WTC11 (cell line): ENCODE measurements at regions not wholly inside any gene's neighbourhood (a gene's known extent, or its start where the extent isn't known, plus 50 kb on each side); places are given as distances from the start of the nearest gene placed in this dataset.

Source experiments
- ATAC-seq: fragments of 200-7000 bp; cut with Tn5 transposase; 2 replicates; pipeline ENCODE4 v1.10.0; 2021; ENCODE audit warnings: mild to moderate bottlenecking, moderate library complexity
- CTCF ChIA-PET: fragments of 300-600 bp; sonication (Branson Sonifier 250); formaldehyde crosslinking; loops from one replicate; lab custom pipeline; 2021; ENCODE audit warnings: antibody characterized with exemption; lab: Charles Lee
- POLR2A ChIA-PET: fragments of 350-600 bp; sonication (Branson Sonifier 250); formaldehyde crosslinking; loops from one replicate; lab custom pipeline; 2021; ENCODE audit warnings: antibody characterized with exemption; lab: Charles Lee
- DNase-seq: peaks from one replicate; pipeline ENCODE4 v3.0.0; 2021; ENCODE audit warnings: low spot score
- H3K27ac Mint-ChIP-seq: 2 replicates; pipeline ENCODE4 v1.8.0; 2021; ENCODE audit warnings: mixed read lengths
- H3K27me3 Mint-ChIP-seq: 2 replicates; pipeline ENCODE4 v1.8.0; 2021; ENCODE audit warnings: low read depth, mild to moderate bottlenecking, moderate library complexity, mixed read lengths
- H3K36me3 Mint-ChIP-seq: 2 replicates; pipeline ENCODE4 v1.8.0; 2021; ENCODE audit warnings: mixed read lengths
- H3K4me1 Mint-ChIP-seq: 2 replicates; pipeline ENCODE4 v1.8.0; 2022; ENCODE audit warnings: mixed read lengths
- H3K4me3 Mint-ChIP-seq: 2 replicates; pipeline ENCODE4 v1.8.0; 2021; ENCODE audit warnings: mild to moderate bottlenecking, moderate library complexity, mixed read lengths
- H3K9me3 Mint-ChIP-seq: 2 replicates; pipeline ENCODE4 v1.8.0; 2021; ENCODE audit warnings: mixed read lengths
- ATF1 ChIP-seq: sonication (generic); formaldehyde crosslinking; IDR thresholded peaks from 2 replicates; pipeline ENCODE4 v1.8.1; 2023; ENCODE audit warnings: mild to moderate bottlenecking, moderate library complexity, missing genetic modification reagents
- ATF6 ChIP-seq: sonication (generic); formaldehyde crosslinking; IDR thresholded peaks from 2 replicates; pipeline ENCODE4 v1.8.1; 2023; ENCODE audit warnings: mild to moderate bottlenecking, missing genetic modification reagents
- E2F4 ChIP-seq: sonication (generic); formaldehyde crosslinking; IDR thresholded peaks from 2 replicates; pipeline ENCODE4 v1.8.1; 2022; ENCODE audit warnings: low read depth, mild to moderate bottlenecking, moderate library complexity, missing genetic modification reagents, borderline replicate concordance
- E2F5 ChIP-seq: sonication (generic); formaldehyde crosslinking; IDR thresholded peaks from 2 replicates; pipeline ENCODE4 v1.8.1; 2022; ENCODE audit warnings: mild to moderate bottlenecking, moderate library complexity, missing genetic modification reagents
- EMX1 ChIP-seq: fragments of 250-450 bp; sonication (Bioruptor Pico); IDR thresholded peaks from 2 replicates; pipeline ENCODE4 v1.8.0; 2021; ENCODE audit warnings: mild to moderate bottlenecking
- JUN ChIP-seq: sonication (generic); formaldehyde crosslinking; IDR thresholded peaks from 2 replicates; pipeline ENCODE4 v1.8.0; 2023; ENCODE audit warnings: mild to moderate bottlenecking, missing genetic modification reagents
- NR1H2 ChIP-seq: sonication (generic); formaldehyde crosslinking; IDR thresholded peaks from 2 replicates; pipeline ENCODE4 v1.9.0; 2021; ENCODE audit warnings: mild to moderate bottlenecking, moderate library complexity, missing genetic modification reagents
- NR2C2 ChIP-seq: sonication (generic); formaldehyde crosslinking; IDR thresholded peaks from 2 replicates; pipeline ENCODE4 v1.8.0; 2022; ENCODE audit warnings: mild to moderate bottlenecking, missing genetic modification reagents
- SMAD3 ChIP-seq: sonication (generic); formaldehyde crosslinking; IDR thresholded peaks from 2 replicates; pipeline ENCODE4 v1.8.0; 2022; ENCODE audit warnings: missing genetic modification reagents, mild to moderate bottlenecking, borderline replicate concordance
- SMAD4 ChIP-seq: sonication (generic); formaldehyde crosslinking; IDR thresholded peaks from 2 replicates; pipeline ENCODE4 v1.8.0; 2022; ENCODE audit warnings: mild to moderate bottlenecking, missing genetic modification reagents
- TCF7 ChIP-seq: sonication (generic); formaldehyde crosslinking; IDR thresholded peaks from 2 replicates; pipeline ENCODE4 v1.8.0; 2022; ENCODE audit warnings: mild to moderate bottlenecking, low read depth, missing genetic modification reagents, moderate library complexity
- TEAD1 ChIP-seq: sonication (generic); formaldehyde crosslinking; IDR thresholded peaks from 2 replicates; pipeline ENCODE4 v1.8.0; 2022; ENCODE audit warnings: mild to moderate bottlenecking, missing genetic modification reagents
- TP53 ChIP-seq: sonication (generic); formaldehyde crosslinking; IDR thresholded peaks from 2 replicates; pipeline ENCODE4 v1.8.1; 2023; ENCODE audit warnings: mild to moderate bottlenecking, missing genetic modification reagents
- ZBTB21 ChIP-seq: sonication (generic); formaldehyde crosslinking; IDR thresholded peaks from 2 replicates; pipeline ENCODE4 v1.8.1; 2023; ENCODE audit warnings: mild to moderate bottlenecking, missing genetic modification reagents, borderline replicate concordance
- ZBTB43 ChIP-seq: sonication (generic); formaldehyde crosslinking; IDR thresholded peaks from 2 replicates; pipeline ENCODE4 v1.8.1; 2023; ENCODE audit warnings: mild to moderate bottlenecking, missing genetic modification reagents
- ZNF263 ChIP-seq: sonication (generic); formaldehyde crosslinking; IDR thresholded peaks from 2 replicates; pipeline ENCODE4 v1.8.1; 2022; ENCODE audit warnings: low read depth, mild to moderate bottlenecking, moderate library complexity, missing genetic modification reagents
- ZNF423 ChIP-seq: fragments of 250-450 bp; sonication (Bioruptor Pico); IDR thresholded peaks from 2 replicates; pipeline ENCODE4 v2.1.2; 2022; ENCODE audit warnings: mild to moderate bottlenecking, moderate library complexity
- ZNF532 ChIP-seq: fragments of 250-450 bp; sonication (Bioruptor Pico); IDR thresholded peaks from 2 replicates; pipeline ENCODE4 v1.9.0; 2021; ENCODE audit warnings: mild to moderate bottlenecking, borderline replicate concordance
- ZSCAN18 ChIP-seq: fragments of 250-450 bp; sonication (Bioruptor Pico); IDR thresholded peaks from 2 replicates; pipeline ENCODE4 v2.1.2; 2022; ENCODE audit warnings: mild to moderate bottlenecking, moderate library complexity

GRCh38 chr6:27542485-27542884 is 69.6 kb upstream of the ZNF184 start:
- Mint-ChIP-seq H3K27me3 (peaks cover 37% of the 10 kb centered on the region), H3K36me3 (no peaks in the 10 kb centered on the region)

GRCh38 chr6:27541933-27542297 is 69.0 kb upstream of the ZNF184 start:
- CTCF ChIA-PET: interaction anchor here (2.1 kb wide), 1 partner anchor 23 kb away, joined by 5 read pairs; no protein-coding TSS in a partner anchor
- Mint-ChIP-seq H3K4me3 (peak overlapping the region; percentile 47), H3K27me3 (peaks cover 37% of the 10 kb centered on the region), H3K4me1 (peaks cover 25% of the 10 kb centered on the region), H3K9me3 (no peaks in the 10 kb centered on the region), H3K27ac (no peak overlapping the region), H3K36me3 (no peaks in the 10 kb centered on the region)
- POLR2A ChIA-PET: interaction anchor here (1.1 kb wide), 1 partner anchor 395 kb away, joined by 4 read pairs; a partner anchor contains a TSS
- no peak for DNase-seq
- 0 out of 2 replicates have a peak, but pooled peaks have one; percentile 9 for ATAC-seq
- TF ChIP-seq TEAD1 (CRISPR knock-in tag) (no peak), ZNF423 (CRISPR knock-in tag) (no peak), JUN (CRISPR knock-in tag) (no peak)

More at GRCh38 chr6:27542485-27542884, 69.6 kb upstream of the ZNF184 start:
- H3K4me3 Mint-ChIP-seq: no peak overlapping the region
- no peak for DNase-seq
- ChIA-PET POLR2A (interaction anchor here (1.1 kb wide), 1 partner anchor 395 kb away, joined by 4 read pairs; a partner anchor contains a TSS), CTCF (interaction anchor here (2.1 kb wide), 1 partner anchor 23 kb away, joined by 5 read pairs; no protein-coding TSS in a partner anchor)
- H3K4me1 Mint-ChIP-seq: peaks cover 28% of the 10 kb centered on the region
- no peak for ATAC-seq
- H3K27ac Mint-ChIP-seq: no peak overlapping the region
- TF ChIP-seq NR2C2: no peak
- no peaks in the 10 kb centered on the region for H3K9me3 Mint-ChIP-seq

- TF ChIP-seq EMX1 (no peak), TCF7 (CRISPR knock-in tag) (no peak), ZBTB43 (CRISPR knock-in tag) (no peak), ZNF532 (CRISPR knock-in tag) (no peak), TP53 (CRISPR knock-in tag) (no peak), ZSCAN18 (CRISPR knock-in tag) (no peak), ATF6 (CRISPR knock-in tag) (no peak), ZNF263 (CRISPR knock-in tag) (no peak), TEAD1 (CRISPR knock-in tag) (no peak), ZBTB21 (CRISPR knock-in tag) (no peak), E2F4 (no peak), SMAD4 (CRISPR knock-in tag) (no peak), NR1H2 (no peak), E2F5 (CRISPR knock-in tag) (no peak), SMAD3 (no peak), ATF1 (no peak)
- H3K4me3 Mint-ChIP-seq: peak overlapping the region; percentile 47
- CTCF ChIA-PET: interaction anchor here (0.6 to 2.1 kb wide), 3 partner anchors 22 to 213 kb away, joined by 4 to 5 read pairs (median 4); no protein-coding TSS in a partner anchor
- H3K4me1 Mint-ChIP-seq: peaks cover 19% of the 10 kb centered on the region
- H3K27me3 Mint-ChIP-seq: peaks cover 32% of the 10 kb centered on the region
- ATAC-seq (peak; percentile 38), DNase-seq (peak; percentile 84)
- H3K36me3 Mint-ChIP-seq: no peaks in the 10 kb centered on the region
- H3K9me3 Mint-ChIP-seq: no peaks in the 10 kb centered on the region
- POLR2A ChIA-PET: interaction anchor here (1.1 kb wide), 1 partner anchor 394 kb away, joined by 4 read pairs; a partner anchor contains a TSS
- no peak overlapping the region for H3K27ac Mint-ChIP-seq
Observed at GRCh38 chr6:27541212-27541932, 68.5 kb upstream of the ZNF184 start.
